GM23338 (cell line): ENCODE measurements at regions not wholly inside any gene's neighbourhood (a gene's known extent, or its start where the extent isn't known, plus 50 kb on each side); places are given as distances from the start of the nearest gene placed in this dataset.

Source experiments
- ATAC-seq: fragments of 200-7000 bp; cut with Tn5 transposase; 3 replicates; pipeline ENCODE4 v1.9.1; 2020
- DNase-seq: peaks from one replicate; pipeline ENCODE4 v3.0.0-alpha.2; 2015; ENCODE audit warnings: low spot score
- H2AFZ ChIP-seq: fragments of 200-600 bp; sonication (generic); 2 replicates; pipeline ENCODE4 v1.8.0; 2016; ENCODE audit warnings: antibody characterized with exemption, mild to moderate bottlenecking, moderate library complexity
- H3F3A ChIP-seq: fragments of 200-600 bp; sonication (generic); replicated peaks from 2 replicates; pipeline ENCODE4 v1.8.0; 2017; ENCODE audit warnings: antibody characterized with exemption, mixed run types, low read depth
- H3K27ac ChIP-seq: fragments of 200-600 bp; sonication (generic); 2 replicates; pipeline ENCODE4 v1.6.1; 2016; ENCODE audit warnings: low read depth
- H3K27me3 ChIP-seq: fragments of 200-600 bp; sonication (generic); 2 replicates; pipeline ENCODE4 v1.8.0; 2016; ENCODE audit warnings: mild to moderate bottlenecking, mixed run types, moderate library complexity; ENCODE audit not compliant: insufficient read depth
- H3K36me3 ChIP-seq: fragments of 200-600 bp; sonication (generic); 2 replicates; pipeline ENCODE4 v1.8.0; 2016; ENCODE audit warnings: mild to moderate bottlenecking; ENCODE audit not compliant: insufficient read depth
- H3K4me1 ChIP-seq: fragments of 200-600 bp; sonication (generic); 2 replicates; pipeline ENCODE4 v1.8.0; 2016; ENCODE audit warnings: mild to moderate bottlenecking, moderate library complexity; ENCODE audit not compliant: insufficient read depth
- H3K4me2 ChIP-seq: fragments of 200-600 bp; sonication (generic); 2 replicates; pipeline ENCODE4 v1.7.1; 2017; ENCODE audit warnings: mixed run types
- H3K4me3 ChIP-seq: fragments of 200-600 bp; sonication (generic); 2 replicates; pipeline ENCODE4 v1.6.1; 2016; ENCODE audit warnings: mixed run types
- H3K79me2 ChIP-seq: fragments of 200-600 bp; sonication (generic); replicated peaks from 2 replicates; pipeline ENCODE4 v1.8.0; 2017; ENCODE audit warnings: mild to moderate bottlenecking; ENCODE audit not compliant: insufficient read depth
- H3K9me2 ChIP-seq: fragments of 200-600 bp; sonication (generic); 2 replicates; pipeline ENCODE4 v1.8.0; 2017; ENCODE audit not compliant: insufficient read depth
- H4K20me1 ChIP-seq: fragments of 200-600 bp; sonication (generic); replicated peaks from 2 replicates; pipeline ENCODE4 v1.8.0; 2017; ENCODE audit warnings: mild to moderate bottlenecking; ENCODE audit not compliant: insufficient read depth
- H3K27ac Mint-ChIP-seq: 2 replicates; pipeline ENCODE4 v1.8.0; 2020; ENCODE audit warnings: inconsistent platforms, mild to moderate bottlenecking, moderate library complexity, mixed read lengths
- H3K27me3 Mint-ChIP-seq: 3 replicates; pipeline ENCODE4 v1.8.0; 2022; ENCODE audit warnings: low read depth, mild to moderate bottlenecking, moderate library complexity, mixed read lengths, inconsistent platforms; ENCODE audit not compliant: insufficient read depth, poor library complexity
- H3K36me3 Mint-ChIP-seq: 3 replicates; pipeline ENCODE4 v1.8.0; 2021; ENCODE audit warnings: low read depth, mild to moderate bottlenecking, inconsistent platforms, moderate library complexity, mixed read lengths
- H3K4me1 Mint-ChIP-seq: 3 replicates; pipeline ENCODE4 v1.8.0; 2020; ENCODE audit warnings: mild to moderate bottlenecking, inconsistent platforms, mixed read lengths
- H3K4me3 Mint-ChIP-seq: 3 replicates; pipeline ENCODE4 v1.8.0; 2021; ENCODE audit warnings: moderate library complexity, mild to moderate bottlenecking, inconsistent platforms, mixed read lengths
- H3K9me3 Mint-ChIP-seq: 3 replicates; pipeline ENCODE4 v1.8.0; 2020; ENCODE audit warnings: moderate library complexity, mild to moderate bottlenecking, inconsistent platforms, mixed read lengths
- CREB1 ChIP-seq: fragments of 250-450 bp; sonication (Bioruptor Pico); IDR thresholded peaks from 2 replicates; pipeline ENCODE4 v1.5.0; 2020; ENCODE audit warnings: low read depth, mild to moderate bottlenecking, moderate library complexity
- CTCF ChIP-seq, 2 experiments: fragments of 200-600 bp in 1 of 2; sonication (generic) in 1 of 2; conservative IDR thresholded peaks; 2 replicates each; pipeline versions ENCODE4 v1.5.1 to v1.6.1; 2016 to 2017; ENCODE audit warnings: antibody characterized with exemption in 2 of 2, low read depth in 2 of 2, mild to moderate bottlenecking in 2 of 2, moderate library complexity in 1 of 2
- ETS1 ChIP-seq: IDR thresholded peaks from 2 replicates; pipeline ENCODE4 v1.6.1; 2016; ENCODE audit warnings: antibody characterized with exemption
- EZH2 ChIP-seq: fragments of 200-600 bp; sonication (generic); IDR thresholded peaks from one replicate; pipeline ENCODE4 v1.8.0; 2017; ENCODE audit warnings: antibody characterized with exemption, mild to moderate bottlenecking, low read depth; ENCODE audit not compliant: unreplicated experiment
- JUNB ChIP-seq: IDR thresholded peaks from one replicate; pipeline ENCODE4 v1.6.1; 2016; ENCODE audit warnings: antibody characterized with exemption; ENCODE audit not compliant: unreplicated experiment
- NANOG ChIP-seq: IDR thresholded peaks from 2 replicates; pipeline ENCODE4 v1.6.1; 2016; ENCODE audit warnings: antibody characterized with exemption, borderline replicate concordance
- POLR2AphosphoS5 ChIP-seq: IDR thresholded peaks from 2 replicates; pipeline ENCODE4 v1.6.1; 2016; ENCODE audit warnings: antibody characterized with exemption, low read depth
- ZNF114 ChIP-seq: fragments of 250-450 bp; sonication (Bioruptor Pico); IDR thresholded peaks from 2 replicates; pipeline ENCODE4 v1.5.0; 2020; ENCODE audit warnings: mild to moderate bottlenecking, moderate library complexity
- TF ChIP-seq, protein P1 (sequence below): fragments of 250-450 bp; sonication (Bioruptor Pico); IDR thresholded peaks from 2 replicates; pipeline ENCODE4 v1.5.0; 2020; ENCODE audit warnings: mild to moderate bottlenecking, moderate library complexity

GRCh38 chr2:7711167-7711566 is 794.0 kb downstream of the RNF144A start:
- Histone ChIP-seq H2AFZ (no peak overlapping the region; the same call in 1 of the 2 replicates), H4K20me1 (no peaks in the 10 kb centered on the region), H3K27me3 (no peaks in the 10 kb centered on the region), H3K4me3 (no peak overlapping the region), H3K4me2 (no peak overlapping the region), H3K36me3 (no peaks in the 10 kb centered on the region), H3K27ac (no peak overlapping the region), H3K4me1 (peaks cover 3% of the 10 kb centered on the region; the same call in 1 of the 2 replicates), H3F3A (no peaks in the 10 kb centered on the region), H3K79me2 (no peaks in the 10 kb centered on the region), H3K9me2 (peaks cover 27% of the 10 kb centered on the region)
- TF ChIP-seq CREB1 (CRISPR knock-in tag) = no peak
- no peak for TF ChIP-seq ETS1
- TF ChIP-seq, protein P1, sequence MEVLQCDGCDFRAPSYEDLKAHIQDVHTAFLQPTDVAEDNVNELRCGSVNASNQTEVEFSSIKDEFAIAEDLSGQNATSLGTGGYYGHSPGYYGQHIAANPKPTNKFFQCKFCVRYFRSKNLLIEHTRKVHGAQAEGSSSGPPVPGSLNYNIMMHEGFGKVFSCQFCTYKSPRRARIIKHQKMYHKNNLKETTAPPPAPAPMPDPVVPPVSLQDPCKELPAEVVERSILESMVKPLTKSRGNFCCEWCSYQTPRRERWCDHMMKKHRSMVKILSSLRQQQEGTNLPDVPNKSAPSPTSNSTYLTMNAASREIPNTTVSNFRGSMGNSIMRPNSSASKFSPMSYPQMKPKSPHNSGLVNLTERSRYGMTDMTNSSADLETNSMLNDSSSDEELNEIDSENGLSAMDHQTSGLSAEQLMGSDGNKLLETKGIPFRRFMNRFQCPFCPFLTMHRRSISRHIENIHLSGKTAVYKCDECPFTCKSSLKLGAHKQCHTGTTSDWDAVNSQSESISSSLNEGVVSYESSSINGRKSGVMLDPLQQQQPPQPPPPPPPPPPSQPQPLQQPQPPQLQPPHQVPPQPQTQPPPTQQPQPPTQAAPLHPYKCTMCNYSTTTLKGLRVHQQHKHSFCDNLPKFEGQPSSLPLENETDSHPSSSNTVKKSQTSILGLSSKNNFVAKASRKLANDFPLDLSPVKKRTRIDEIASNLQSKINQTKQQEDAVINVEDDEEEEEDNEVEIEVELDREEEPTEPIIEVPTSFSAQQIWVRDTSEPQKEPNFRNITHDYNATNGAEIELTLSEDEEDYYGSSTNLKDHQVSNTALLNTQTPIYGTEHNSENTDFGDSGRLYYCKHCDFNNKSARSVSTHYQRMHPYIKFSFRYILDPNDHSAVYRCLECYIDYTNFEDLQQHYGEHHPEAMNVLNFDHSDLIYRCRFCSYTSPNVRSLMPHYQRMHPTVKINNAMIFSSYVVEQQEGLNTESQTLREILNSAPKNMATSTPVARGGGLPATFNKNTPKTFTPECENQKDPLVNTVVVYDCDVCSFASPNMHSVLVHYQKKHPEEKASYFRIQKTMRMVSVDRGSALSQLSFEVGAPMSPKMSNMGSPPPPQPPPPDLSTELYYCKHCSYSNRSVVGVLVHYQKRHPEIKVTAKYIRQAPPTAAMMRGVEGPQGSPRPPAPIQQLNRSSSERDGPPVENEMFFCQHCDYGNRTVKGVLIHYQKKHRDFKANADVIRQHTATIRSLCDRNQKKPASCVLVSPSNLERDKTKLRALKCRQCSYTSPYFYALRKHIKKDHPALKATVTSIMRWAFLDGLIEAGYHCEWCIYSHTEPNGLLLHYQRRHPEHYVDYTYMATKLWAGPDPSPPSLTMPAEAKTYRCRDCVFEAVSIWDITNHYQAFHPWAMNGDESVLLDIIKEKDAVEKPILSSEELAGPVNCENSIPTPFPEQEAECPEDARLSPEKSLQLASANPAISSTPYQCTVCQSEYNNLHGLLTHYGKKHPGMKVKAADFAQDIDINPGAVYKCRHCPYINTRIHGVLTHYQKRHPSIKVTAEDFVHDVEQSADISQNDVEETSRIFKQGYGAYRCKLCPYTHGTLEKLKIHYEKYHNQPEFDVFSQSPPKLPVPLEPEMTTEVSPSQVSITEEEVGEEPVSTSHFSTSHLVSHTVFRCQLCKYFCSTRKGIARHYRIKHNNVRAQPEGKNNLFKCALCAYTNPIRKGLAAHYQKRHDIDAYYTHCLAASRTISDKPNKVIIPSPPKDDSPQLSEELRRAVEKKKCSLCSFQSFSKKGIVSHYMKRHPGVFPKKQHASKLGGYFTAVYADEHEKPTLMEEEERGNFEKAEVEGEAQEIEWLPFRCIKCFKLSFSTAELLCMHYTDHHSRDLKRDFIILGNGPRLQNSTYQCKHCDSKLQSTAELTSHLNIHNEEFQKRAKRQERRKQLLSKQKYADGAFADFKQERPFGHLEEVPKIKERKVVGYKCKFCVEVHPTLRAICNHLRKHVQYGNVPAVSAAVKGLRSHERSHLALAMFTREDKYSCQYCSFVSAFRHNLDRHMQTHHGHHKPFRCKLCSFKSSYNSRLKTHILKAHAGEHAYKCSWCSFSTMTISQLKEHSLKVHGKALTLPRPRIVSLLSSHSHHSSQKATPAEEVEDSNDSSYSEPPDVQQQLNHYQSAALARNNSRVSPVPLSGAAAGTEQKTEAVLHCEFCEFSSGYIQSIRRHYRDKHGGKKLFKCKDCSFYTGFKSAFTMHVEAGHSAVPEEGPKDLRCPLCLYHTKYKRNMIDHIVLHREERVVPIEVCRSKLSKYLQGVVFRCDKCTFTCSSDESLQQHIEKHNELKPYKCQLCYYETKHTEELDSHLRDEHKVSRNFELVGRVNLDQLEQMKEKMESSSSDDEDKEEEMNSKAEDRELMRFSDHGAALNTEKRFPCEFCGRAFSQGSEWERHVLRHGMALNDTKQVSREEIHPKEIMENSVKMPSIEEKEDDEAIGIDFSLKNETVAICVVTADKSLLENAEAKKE = no peak
- no peak for TF ChIP-seq JUNB
- TF ChIP-seq NANOG = no peak
- no peak for TF ChIP-seq CTCF (conservative IDR thresholded peaks at IDR 0.05; ENCODE audit: low read depth in 2 of 2)
- no peak for TF ChIP-seq EZH2
- TF ChIP-seq POLR2AphosphoS5 = no peak
- TF ChIP-seq ZNF114 (CRISPR knock-in tag) = no peak
- Mint-ChIP-seq H3K9me3 (peaks cover 6% of the 10 kb centered on the region; the same call in 2 of the 3 replicates), H3K4me1 (no peaks in the 10 kb centered on the region), H3K36me3 (peaks cover 11% of the 10 kb centered on the region), H3K27me3 (peaks cover 3% of the 10 kb centered on the region), H3K27ac (no peak overlapping the region), H3K4me3 (no peak overlapping the region)
- ATAC-seq = no peak
- DNase-seq = no peak
